ENCODE measurements at regions not wholly inside any gene's neighbourhood (a gene's known extent, or its start where the extent isn't known, plus 50 kb on each side); places are given as distances from the start of the nearest gene placed in this dataset.

DNA sequence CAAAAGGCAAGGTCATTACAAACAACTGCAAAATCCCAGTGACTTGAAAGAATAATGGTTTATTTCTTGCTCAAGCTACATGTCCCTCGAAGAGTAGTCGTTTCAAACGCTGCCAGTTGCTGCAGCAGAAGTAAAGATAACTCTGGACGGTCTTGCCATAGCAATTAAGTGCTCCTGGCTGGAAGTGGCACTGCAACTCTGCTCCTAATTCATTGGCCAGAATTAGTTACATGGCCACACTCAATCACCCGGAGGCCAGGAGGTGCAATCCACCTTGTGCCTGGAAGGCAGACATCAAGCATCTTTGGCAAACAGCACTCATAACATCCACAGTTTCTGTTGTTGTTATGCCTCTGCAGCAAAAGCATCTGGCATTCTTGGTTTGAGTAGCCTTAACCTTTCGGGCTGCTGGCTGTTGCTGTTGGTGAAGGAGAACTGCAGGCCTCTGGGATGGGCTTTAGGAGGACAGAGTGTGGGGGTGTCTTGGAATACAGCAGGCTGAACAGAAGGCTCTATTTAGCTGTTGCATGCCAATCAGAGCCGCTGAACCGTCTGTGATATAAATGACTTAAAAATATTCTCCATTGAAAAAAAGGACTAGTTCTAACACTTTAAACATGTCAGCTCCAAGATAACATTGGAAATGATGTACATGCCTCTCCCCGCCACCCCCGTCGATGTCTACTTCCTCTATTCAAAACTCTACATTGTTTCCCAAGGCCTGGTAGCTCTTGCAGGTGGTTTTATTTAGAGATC, 123.5 kb upstream of the DYRK2 start:
- peak; percentile 5 for DNase-seq (ENCODE audit: low read depth)
- TF ChIP-seq, protein P1, sequence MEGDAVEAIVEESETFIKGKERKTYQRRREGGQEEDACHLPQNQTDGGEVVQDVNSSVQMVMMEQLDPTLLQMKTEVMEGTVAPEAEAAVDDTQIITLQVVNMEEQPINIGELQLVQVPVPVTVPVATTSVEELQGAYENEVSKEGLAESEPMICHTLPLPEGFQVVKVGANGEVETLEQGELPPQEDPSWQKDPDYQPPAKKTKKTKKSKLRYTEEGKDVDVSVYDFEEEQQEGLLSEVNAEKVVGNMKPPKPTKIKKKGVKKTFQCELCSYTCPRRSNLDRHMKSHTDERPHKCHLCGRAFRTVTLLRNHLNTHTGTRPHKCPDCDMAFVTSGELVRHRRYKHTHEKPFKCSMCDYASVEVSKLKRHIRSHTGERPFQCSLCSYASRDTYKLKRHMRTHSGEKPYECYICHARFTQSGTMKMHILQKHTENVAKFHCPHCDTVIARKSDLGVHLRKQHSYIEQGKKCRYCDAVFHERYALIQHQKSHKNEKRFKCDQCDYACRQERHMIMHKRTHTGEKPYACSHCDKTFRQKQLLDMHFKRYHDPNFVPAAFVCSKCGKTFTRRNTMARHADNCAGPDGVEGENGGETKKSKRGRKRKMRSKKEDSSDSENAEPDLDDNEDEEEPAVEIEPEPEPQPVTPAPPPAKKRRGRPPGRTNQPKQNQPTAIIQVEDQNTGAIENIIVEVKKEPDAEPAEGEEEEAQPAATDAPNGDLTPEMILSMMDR (IDR thresholded peaks at IDR 0.05; ENCODE audit: insufficient read depth, low read depth, low read length, missing control alignments), result no peak
- no peak overlapping the region for H3K4me3 ChIP-seq (ENCODE audit: low read depth, low read length)

DNA sequence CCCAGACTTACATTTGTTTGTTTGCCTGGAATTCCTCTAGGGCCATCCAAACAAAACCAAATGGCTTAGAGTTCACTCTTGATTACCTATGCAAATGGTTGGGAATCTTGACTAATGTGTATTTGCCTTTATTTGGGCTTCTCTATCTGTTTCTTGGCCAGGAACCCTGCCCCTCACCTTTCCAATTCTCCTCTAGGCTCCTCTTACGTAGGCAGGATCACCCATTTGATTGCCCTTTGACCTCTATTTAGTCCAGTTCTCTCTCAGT, 123.0 kb upstream of the DYRK2 start:
- H3K4me3 ChIP-seq (ENCODE audit: low read depth, low read length), result no peak overlapping the region
- TF ChIP-seq, protein P1 (IDR thresholded peaks at IDR 0.05; ENCODE audit: insufficient read depth, low read depth, low read length, missing control alignments), result no peak

DNA sequence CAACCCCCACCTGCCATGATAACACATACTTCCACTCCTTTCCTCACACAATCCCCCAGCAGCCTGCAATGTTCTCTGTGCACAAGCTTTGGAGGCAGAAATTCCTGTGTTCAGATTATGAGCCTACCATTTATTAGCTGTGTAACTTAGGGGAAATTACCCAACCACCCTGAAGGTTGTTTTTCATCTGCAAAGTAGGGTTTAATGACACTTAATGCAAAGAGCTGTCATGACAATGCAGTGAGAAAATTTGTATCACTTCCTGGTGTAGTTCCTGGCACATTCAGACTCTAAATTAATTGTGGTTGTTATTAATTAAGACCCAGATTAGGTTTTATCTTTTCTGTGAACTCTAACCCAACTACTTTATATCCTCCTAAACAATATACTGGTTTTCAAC, 122.4 kb upstream of the DYRK2 start:
- no peak overlapping the region for H3K4me3 ChIP-seq (ENCODE audit: low read depth, low read length)
- DNase-seq (ENCODE audit: low read depth), result no peak
- TF ChIP-seq, protein P1 (IDR thresholded peaks at IDR 0.05; ENCODE audit: insufficient read depth, low read depth, low read length, missing control alignments), result no peak

More for the DNA sequence above, 123.0 kb upstream of the DYRK2 start:
- no peak for DNase-seq (ENCODE audit: low read depth)

DNA sequence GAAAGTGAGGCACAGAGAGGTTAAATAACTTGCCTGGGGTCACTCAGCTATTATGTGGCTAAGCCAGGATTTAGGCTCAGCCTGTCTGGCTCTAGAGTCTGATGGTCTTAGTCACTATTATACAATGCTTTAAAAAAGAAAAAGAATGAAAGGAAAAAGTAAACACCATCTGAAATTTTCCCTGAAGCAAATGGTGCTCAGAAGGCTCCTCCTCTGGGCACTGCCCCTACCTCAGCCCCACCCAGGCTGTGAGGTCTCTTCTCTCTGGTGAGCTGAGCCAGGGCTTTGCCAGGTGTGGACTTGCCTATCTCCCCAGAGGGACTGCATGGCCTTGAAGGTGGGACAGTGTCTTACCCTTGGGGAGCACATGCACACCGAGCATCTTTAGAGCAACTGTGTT, 117.5 kb upstream of the DYRK2 start:
- DNase-seq (ENCODE audit: low read depth), result no peak
- H3K4me3 ChIP-seq (ENCODE audit: low read depth, low read length), result no peak overlapping the region
- TF ChIP-seq, protein P1 (IDR thresholded peaks at IDR 0.05; ENCODE audit: insufficient read depth, low read depth, low read length, missing control alignments), result no peak

DNA sequence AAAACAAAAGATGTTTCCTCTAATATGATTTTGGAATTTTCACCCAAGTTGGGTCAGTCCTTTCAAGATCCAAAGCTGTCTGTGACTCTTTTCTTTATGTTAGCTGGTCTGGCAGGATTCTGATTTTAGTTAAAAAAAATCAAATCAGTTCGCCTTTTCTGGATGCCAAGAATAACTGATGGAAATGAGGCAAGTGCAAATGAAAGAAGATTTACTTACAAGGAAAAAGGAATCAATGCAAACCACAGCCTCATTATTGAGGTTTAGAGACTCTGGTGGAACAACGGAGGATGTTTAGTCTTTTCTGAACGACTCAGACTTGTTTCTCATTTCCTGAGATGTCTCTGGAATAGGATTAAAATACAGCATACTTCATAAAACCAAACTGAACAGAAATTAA, 117.0 kb upstream of the DYRK2 start:
- no peak overlapping the region for H3K4me3 ChIP-seq (ENCODE audit: low read depth, low read length)
- TF ChIP-seq, protein P1 (IDR thresholded peaks at IDR 0.05; ENCODE audit: insufficient read depth, low read depth, low read length, missing control alignments), result no peak
- DNase-seq (ENCODE audit: low read depth), result no peak

DNA sequence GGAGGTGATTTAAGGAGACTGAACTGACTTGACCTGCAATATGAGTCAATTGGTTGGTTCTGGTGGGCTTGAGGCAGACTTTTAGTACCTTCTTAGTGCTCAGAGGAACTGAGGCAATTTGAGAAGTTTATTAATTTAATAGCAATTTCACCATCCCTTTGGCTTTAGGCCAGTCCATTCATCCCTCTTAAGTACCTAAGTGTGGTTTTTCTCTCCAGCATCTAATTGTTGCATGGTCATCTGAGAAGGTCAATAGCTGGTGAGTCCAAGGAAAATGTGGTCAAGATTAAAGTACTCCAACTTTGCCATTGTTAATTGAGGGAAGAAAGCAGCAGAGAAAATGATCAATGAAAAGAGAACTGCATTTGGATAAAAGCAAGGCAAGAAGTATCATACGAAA, 115.4 kb upstream of the DYRK2 start:
- no peak overlapping the region for H3K4me3 ChIP-seq (ENCODE audit: low read depth, low read length)
- DNase-seq (ENCODE audit: low read depth), result no peak
- TF ChIP-seq, protein P1 (IDR thresholded peaks at IDR 0.05; ENCODE audit: insufficient read depth, low read depth, low read length, missing control alignments), result no peak

DNA sequence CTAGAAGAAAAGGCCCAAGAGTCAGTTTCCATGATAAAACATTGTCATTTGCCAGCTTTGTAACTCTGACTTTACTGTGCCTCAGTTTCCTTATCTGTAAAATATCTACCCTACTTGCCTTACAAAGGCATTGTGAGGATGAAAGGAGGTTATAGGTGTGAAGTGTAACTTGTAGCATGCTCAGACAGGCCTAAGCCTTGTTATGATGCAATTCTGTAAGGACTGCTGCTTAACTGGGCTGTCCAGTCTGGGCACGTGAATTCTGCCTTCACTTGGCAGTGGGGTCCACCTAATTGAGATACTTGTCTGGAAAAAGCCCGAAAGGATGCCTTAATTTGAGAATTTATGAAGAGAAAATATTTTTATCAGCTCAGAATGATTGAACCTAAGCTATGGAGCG, 114.5 kb upstream of the DYRK2 start:
- H3K4me3 ChIP-seq (ENCODE audit: low read depth, low read length), result no peak overlapping the region
- TF ChIP-seq, protein P1 (IDR thresholded peaks at IDR 0.05; ENCODE audit: insufficient read depth, low read depth, low read length, missing control alignments), result no peak
- DNase-seq (ENCODE audit: low read depth), result no peak
